ENCODE measurements at regions not wholly inside any gene's neighbourhood (a gene's known extent, or its start where the extent isn't known, plus 50 kb on each side); places are given as distances from the start of the nearest gene placed in this dataset.

DNA sequence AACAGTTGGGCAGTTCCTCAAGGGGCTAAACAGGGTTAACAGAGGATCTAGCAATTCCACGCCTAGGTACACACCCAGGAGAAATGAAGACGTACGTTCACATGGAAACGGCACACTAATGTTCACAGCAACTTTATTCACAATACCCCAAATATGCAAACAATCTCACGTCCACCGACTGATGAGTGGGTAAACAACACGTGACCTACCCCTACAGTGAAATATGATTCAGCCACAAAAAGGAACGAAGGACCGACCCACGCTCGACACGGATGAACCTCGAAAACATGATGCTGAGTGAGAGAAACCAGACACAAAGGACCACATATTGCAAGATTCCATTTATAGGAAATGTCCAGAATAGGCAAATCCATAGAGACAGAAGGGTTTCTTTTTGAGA is 112.7 kb downstream of the NCOR2 start:
- Histone ChIP-seq H3K4me1 (ENCODE audit: control insufficient read depth in 1 of 2, insufficient read depth in 2 of 2, low read length in 2 of 2) (peaks cover 19 to 32% of the 10 kb centered on the region in 2 experiments), H3K9ac (ENCODE audit: low read length) (no peak overlapping the region), H3K27me3 (ENCODE audit: insufficient read depth, low read length) (no peaks in the 10 kb centered on the region), H3K9me3 (ENCODE audit: control insufficient read depth in 1 of 2, insufficient read depth in 1 of 2, low read depth in 1 of 2, low read length in 2 of 2) (no peaks in the 10 kb centered on the region), H3K36me3 (ENCODE audit: control insufficient read depth in 1 of 2, insufficient read depth in 2 of 2, low read length in 2 of 2) (no peaks in the 10 kb centered on the region; a peak in 1 of 4 replicates), H3K27ac (ENCODE audit: low read depth, low read length) (no peak overlapping the region), H3K4me3 (replicated peaks in 1 of 2; ENCODE audit: low read depth in 1 of 2, low read length in 2 of 2) (no peak overlapping the region), H3K4me2 (ENCODE audit: low read length) (no peak overlapping the region), H3K79me2 (ENCODE audit: insufficient read depth, low read length) (no peaks in the 10 kb centered on the region), H4K20me1 (ENCODE audit: insufficient read depth) (peaks cover 7% of the 10 kb centered on the region; the same call in 1 of the 2 replicates), H3K9me2 (ENCODE audit: insufficient read depth) (no peaks in the 10 kb centered on the region), H2AFZ (ENCODE audit: low read depth, low read length, poor library complexity, severe bottlenecking) (no peak overlapping the region)
- TF ChIP-seq ELF1 (IDR thresholded peaks at IDR 0.05; ENCODE audit: borderline replicate concordance, low read depth) (no peak), SP1 (IDR thresholded peaks at IDR 0.05; ENCODE audit: low read depth) (no peak), POLR2AphosphoS5 (IDR thresholded peaks at IDR 0.05; ENCODE audit: low read depth, low read length) (no peak), EZH2phosphoT487 (IDR thresholded peaks at IDR 0.05; ENCODE audit: borderline replicate concordance) (no peak), EGR1 (IDR thresholded peaks at IDR 0.05; ENCODE audit: low read depth) (no peak), TCF7L2 (IDR thresholded peaks at IDR 0.05; ENCODE audit: borderline replicate concordance, extremely low read depth, insufficient read depth, insufficient read length) (no peak), ZFX (IDR thresholded peaks at IDR 0.05) (no peak)
- TF ChIP-seq, protein P1, sequence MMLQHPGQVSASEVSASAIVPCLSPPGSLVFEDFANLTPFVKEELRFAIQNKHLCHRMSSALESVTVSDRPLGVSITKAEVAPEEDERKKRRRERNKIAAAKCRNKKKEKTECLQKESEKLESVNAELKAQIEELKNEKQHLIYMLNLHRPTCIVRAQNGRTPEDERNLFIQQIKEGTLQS (IDR thresholded peaks at IDR 0.05) = no peak
- TF ChIP-seq, protein P2, sequence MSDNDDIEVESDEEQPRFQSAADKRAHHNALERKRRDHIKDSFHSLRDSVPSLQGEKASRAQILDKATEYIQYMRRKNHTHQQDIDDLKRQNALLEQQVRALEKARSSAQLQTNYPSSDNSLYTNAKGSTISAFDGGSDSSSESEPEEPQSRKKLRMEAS (IDR thresholded peaks at IDR 0.05) = no peak
- BruUV-seq (replicated peaks) = no TSS peak
- ChIA-PET CTCF (no interaction called here), RAD21 (ENCODE audit: low non-redundant PET in 1 of 2, low total read pairs in 2 of 2, uncharacterized antibody in 2 of 2, unreplicated experiment in 2 of 2) (no interaction called here), POLR2A (no interaction called here)
- DNase-seq (ENCODE audit: low read depth, low spot score) (no peak), ATAC-seq (no peak)
- intact Hi-C loops (cut with micrococcal nuclease) = no loop called here

DNA sequence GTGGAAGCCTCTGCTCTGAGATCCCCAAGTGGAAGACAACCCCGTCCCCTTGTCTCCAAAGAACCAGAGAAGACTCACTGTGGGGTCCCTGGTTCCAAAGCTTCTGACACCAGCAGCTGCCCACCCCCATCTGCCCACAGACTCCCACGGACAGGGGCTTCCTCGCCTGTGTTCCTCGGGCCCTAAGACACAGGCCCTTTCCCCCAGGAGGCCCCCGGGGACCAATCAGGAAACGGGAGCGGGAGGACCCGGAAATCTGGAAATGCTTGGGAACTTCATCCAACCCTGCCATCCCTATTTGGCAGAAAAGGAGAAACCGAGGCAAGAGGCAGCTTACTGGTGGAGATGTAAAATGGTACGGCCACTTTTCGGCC is 113.1 kb downstream of the NCOR2 start:
- Histone ChIP-seq H3K9ac (ENCODE audit: low read length) (no peak overlapping the region), H3K27me3 (ENCODE audit: insufficient read depth, low read length) (no peaks in the 10 kb centered on the region), H3K9me2 (ENCODE audit: insufficient read depth) (no peaks in the 10 kb centered on the region), H3K27ac (ENCODE audit: low read depth, low read length) (peak overlapping the region; percentile 81), H3K4me1 (ENCODE audit: control insufficient read depth in 1 of 2, insufficient read depth in 2 of 2, low read length in 2 of 2) (peaks cover 19 to 32% of the 10 kb centered on the region in 2 experiments), H3K4me2 (ENCODE audit: low read length) (peak overlapping the region; percentile 81), H3K36me3 (ENCODE audit: control insufficient read depth in 1 of 2, insufficient read depth in 2 of 2, low read length in 2 of 2) (no peaks in the 10 kb centered on the region; a peak in 1 of 4 replicates), H3K79me2 (ENCODE audit: insufficient read depth, low read length) (no peaks in the 10 kb centered on the region), H3K9me3 (ENCODE audit: control insufficient read depth in 1 of 2, insufficient read depth in 1 of 2, low read depth in 1 of 2, low read length in 2 of 2) (no peaks in the 10 kb centered on the region), H4K20me1 (ENCODE audit: insufficient read depth) (peaks cover 7% of the 10 kb centered on the region; the same call in 1 of the 2 replicates), H2AFZ (ENCODE audit: low read depth, low read length, poor library complexity, severe bottlenecking) (no peak overlapping the region), H3K4me3 (replicated peaks in 1 of 2; ENCODE audit: low read depth in 1 of 2, low read length in 2 of 2) (peak overlapping the region in 1 of 2 experiments; percentile 38; a peak in 1 of 4 replicates)
- POLR2A ChIA-PET = no interaction called here
- RAD21 ChIA-PET (ENCODE audit: low non-redundant PET in 1 of 2, low total read pairs in 2 of 2, uncharacterized antibody in 2 of 2, unreplicated experiment in 2 of 2) = no interaction called here
- DNase-seq (ENCODE audit: low read depth, low spot score) = no peak
- intact Hi-C loops (cut with micrococcal nuclease) = no loop called here
- ATAC-seq = no peak
- TF ChIP-seq POLR2AphosphoS5 (IDR thresholded peaks at IDR 0.05; ENCODE audit: low read depth, low read length) (no peak), POLR2A (IDR thresholded peaks at IDR 0.05; ENCODE audit: borderline replicate concordance, extremely low read depth, insufficient read depth, insufficient read length) (no peak), CEBPB (IDR thresholded peaks at IDR 0.05; ENCODE audit: low read depth) (no peak), SIN3A (IDR thresholded peaks at IDR 0.05; ENCODE audit: low read depth) (no peak), CBX3 (IDR thresholded peaks at IDR 0.05; ENCODE audit: low read depth) (no peak), EGR1 (IDR thresholded peaks at IDR 0.05; ENCODE audit: low read depth) (no peak), FOSL1 (IDR thresholded peaks at IDR 0.05; ENCODE audit: low read depth) (no peak), SP1 (IDR thresholded peaks at IDR 0.05; ENCODE audit: low read depth) (no peak)
- TF ChIP-seq, protein P3, sequence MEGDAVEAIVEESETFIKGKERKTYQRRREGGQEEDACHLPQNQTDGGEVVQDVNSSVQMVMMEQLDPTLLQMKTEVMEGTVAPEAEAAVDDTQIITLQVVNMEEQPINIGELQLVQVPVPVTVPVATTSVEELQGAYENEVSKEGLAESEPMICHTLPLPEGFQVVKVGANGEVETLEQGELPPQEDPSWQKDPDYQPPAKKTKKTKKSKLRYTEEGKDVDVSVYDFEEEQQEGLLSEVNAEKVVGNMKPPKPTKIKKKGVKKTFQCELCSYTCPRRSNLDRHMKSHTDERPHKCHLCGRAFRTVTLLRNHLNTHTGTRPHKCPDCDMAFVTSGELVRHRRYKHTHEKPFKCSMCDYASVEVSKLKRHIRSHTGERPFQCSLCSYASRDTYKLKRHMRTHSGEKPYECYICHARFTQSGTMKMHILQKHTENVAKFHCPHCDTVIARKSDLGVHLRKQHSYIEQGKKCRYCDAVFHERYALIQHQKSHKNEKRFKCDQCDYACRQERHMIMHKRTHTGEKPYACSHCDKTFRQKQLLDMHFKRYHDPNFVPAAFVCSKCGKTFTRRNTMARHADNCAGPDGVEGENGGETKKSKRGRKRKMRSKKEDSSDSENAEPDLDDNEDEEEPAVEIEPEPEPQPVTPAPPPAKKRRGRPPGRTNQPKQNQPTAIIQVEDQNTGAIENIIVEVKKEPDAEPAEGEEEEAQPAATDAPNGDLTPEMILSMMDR (IDR thresholded peaks at IDR 0.05 in 2 of 3, conservative IDR thresholded peaks at IDR 0.05 in 1 of 3; ENCODE audit: borderline replicate concordance in 1 of 3, insufficient read depth in 1 of 3, low read depth in 2 of 3, low read length in 2 of 3) = no peak
- TF ChIP-seq, protein P2 (IDR thresholded peaks at IDR 0.05) = no peak
- TF ChIP-seq, protein P4, sequence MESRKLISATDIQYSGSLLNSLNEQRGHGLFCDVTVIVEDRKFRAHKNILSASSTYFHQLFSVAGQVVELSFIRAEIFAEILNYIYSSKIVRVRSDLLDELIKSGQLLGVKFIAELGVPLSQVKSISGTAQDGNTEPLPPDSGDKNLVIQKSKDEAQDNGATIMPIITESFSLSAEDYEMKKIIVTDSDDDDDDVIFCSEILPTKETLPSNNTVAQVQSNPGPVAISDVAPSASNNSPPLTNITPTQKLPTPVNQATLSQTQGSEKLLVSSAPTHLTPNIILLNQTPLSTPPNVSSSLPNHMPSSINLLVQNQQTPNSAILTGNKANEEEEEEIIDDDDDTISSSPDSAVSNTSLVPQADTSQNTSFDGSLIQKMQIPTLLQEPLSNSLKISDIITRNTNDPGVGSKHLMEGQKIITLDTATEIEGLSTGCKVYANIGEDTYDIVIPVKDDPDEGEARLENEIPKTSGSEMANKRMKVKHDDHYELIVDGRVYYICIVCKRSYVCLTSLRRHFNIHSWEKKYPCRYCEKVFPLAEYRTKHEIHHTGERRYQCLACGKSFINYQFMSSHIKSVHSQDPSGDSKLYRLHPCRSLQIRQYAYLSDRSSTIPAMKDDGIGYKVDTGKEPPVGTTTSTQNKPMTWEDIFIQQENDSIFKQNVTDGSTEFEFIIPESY (IDR thresholded peaks at IDR 0.05; ENCODE audit: extremely low read depth, insufficient replicate concordance, low read length) = no peak
- CTCF ChIA-PET = interaction anchor here (1.2 kb wide), 1 partner anchor 55 kb away, joined by 4 read pairs; no protein-coding TSS in a partner anchor
- BruUV-seq (replicated peaks) = no TSS peak
